Loucy (cell line): ENCODE measurements at regions not wholly inside any gene's neighbourhood (a gene's known extent, or its start where the extent isn't known, plus 50 kb on each side); places are given as distances from the start of the nearest gene placed in this dataset.

Experiments
- CTCF ChIP-seq: fragments of 200-600 bp; sonication (generic); conservative IDR thresholded peaks from 2 replicates; pipeline ENCODE4 v1.5.1; 2014; ENCODE audit warnings: mild to moderate bottlenecking, antibody characterized with exemption, low read length
- EZH2phosphoT487 ChIP-seq: fragments of 200-600 bp; IDR thresholded peaks from 2 replicates; pipeline ENCODE4 v1.6.1; 2018; ENCODE audit warnings: antibody characterized with exemption, mild to moderate bottlenecking, moderate library complexity, borderline replicate concordance

GRCh38 chrX:87425618-87426017 is 92.0 kb upstream of the KLHL4 start:
- TF ChIP-seq CTCF: no peak
- TF ChIP-seq EZH2phosphoT487: no peak
